Right ventricle myocardium inferior (tissue), 1 donor: ENCODE measurements at regions not wholly inside any gene's neighbourhood (a gene's known extent, or its start where the extent isn't known, plus 50 kb on each side); places are given as distances from the start of the nearest gene placed in this dataset.

Source experiments
- ATAC-seq: fragments of 200-7000 bp; cut with Tn5 transposase; one replicate; pipeline ENCODE4 v1.9.1; 2020; ENCODE audit warnings: mild to moderate bottlenecking, moderate library complexity
- DNase-seq: peaks from one replicate; pipeline ENCODE4 v3.0.0; 2021; ENCODE audit errors: missing footprints
- intact Hi-C: fragments of 100-400 bp; cut with DNase I; formaldehyde crosslinking; loops from one replicate; pipeline ENCODE4 v1.11.0; 2022
- donor health status: DM: no; HTN: yes; CAD: no; lungs with severe emphysema.

DNA sequence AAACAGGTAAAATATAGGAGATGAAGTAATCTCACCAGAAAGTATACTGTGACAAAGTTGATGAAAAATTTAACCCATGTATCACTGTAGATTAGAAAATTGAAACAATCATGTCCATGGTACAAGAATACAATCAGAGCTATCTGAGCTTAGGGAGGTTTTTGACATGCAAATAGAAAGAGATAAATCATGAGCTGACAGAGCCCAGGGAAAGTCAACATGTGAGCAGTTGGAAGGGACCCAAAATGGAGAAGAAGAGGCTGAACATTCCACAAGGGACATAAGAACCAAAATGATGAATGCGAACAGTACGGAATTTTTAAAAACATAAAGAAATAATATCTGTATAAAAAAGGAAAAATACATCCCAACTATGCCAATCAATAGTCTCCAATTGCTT, 395.4 kb upstream of the CYRIA start:
- intact Hi-C loops = no loop called here
- no peak for ATAC-seq
- no peak for DNase-seq

DNA sequence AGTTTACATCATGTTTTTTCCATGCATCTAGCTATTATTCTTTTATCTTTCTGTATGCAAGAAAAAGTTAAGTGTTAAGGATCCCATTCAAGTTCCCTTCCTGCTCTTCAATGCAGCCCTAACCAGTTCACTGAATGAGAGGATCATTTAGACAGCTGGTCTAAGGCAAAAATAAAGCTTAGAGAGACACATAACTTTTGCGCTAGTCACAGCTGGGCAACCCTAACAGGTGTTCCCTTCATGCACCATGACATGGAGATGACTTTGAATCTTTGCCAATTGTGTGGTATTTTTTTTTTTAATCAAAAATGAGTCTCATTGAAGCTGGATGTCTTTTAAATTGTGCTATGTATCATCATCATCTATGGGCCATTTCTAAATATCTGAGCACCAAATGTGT, 393.8 kb upstream of the CYRIA start:
- intact Hi-C loops = loop anchor here (1.0 kb wide), 1 partner anchor 22 kb away; no protein-coding TSS in a partner anchor
- ATAC-seq = no peak
- DNase-seq = no peak

DNA sequence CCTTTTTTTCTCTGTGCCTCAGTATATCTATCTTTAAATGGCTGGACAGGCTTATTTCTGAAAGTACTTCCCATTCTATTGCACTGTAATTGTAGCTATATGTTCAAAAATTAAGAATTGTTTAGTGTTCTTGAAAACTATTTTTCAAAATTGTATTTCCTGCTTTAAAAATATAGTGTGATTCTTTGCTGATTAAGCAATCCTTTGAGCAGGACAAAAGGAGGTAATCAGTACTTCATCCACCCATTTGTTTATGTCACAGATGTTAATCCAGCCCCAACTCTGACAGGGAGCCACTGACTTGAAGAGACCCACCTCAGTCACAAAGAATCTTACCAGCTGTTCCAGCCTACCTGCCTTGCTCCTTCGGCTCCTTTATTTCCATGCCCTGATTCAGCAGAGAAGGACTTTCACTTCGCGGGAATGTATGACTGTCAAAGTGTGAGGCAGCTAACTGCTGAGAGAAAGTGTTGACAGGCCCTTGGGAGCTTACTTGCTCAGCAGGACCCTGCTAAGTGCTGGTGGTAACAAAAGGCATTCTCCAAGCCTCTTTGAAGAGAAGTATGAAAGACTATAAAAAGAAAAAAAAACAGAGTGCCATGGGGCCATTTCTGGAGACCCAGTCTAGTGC, 393.3 kb upstream of the CYRIA start:
- no peak for DNase-seq

DNA sequence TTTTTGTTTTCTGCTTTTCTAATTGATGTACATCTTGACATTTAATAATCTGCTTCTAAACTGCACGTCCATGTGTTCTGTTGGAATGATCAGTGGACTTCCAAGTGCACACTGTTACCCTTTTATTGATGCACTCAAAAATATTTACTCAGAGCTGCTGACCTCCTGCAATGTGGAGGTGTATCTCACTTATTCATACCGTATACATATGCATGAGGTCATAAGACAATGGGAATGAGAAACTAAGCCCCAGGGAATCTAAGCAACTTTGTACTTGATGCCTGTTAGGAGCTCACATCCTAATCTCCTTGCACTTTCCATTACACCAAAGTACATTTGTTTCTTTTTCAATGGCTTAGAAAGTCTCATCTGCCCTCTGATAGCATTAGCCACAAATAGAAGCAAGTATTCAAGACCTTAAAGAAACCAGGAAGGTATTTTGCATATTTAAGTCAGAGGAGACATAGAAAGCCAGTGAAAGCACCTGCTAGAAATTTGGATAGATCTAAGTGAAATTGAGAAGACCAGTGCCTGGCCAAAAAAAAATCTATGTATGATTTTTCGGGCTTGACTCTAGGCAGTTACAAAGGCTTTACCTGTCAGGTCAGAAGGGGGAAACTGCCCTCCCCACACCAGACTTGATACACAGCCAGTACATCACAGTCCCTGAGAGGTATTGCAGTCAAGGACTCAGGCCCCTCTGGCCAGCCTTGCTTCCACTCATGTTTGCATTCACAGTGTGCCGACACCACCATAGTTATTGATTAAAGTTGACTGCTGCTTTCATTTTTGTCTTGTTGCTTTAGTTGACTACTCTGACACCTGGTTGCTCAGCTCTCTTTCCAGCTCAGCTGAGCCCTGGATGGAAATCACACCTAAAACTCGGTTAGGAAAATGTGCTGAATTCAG, 391.7 kb upstream of the CYRIA start:
- intact Hi-C loops = no loop called here
- DNase-seq (no peak), ATAC-seq (no peak)

More for the DNA sequence above, 393.3 kb upstream of the CYRIA start:
- no peak for ATAC-seq
- intact Hi-C loops = loop anchor here (1.0 kb wide), 1 partner anchor 22 kb away; no protein-coding TSS in a partner anchor

DNA sequence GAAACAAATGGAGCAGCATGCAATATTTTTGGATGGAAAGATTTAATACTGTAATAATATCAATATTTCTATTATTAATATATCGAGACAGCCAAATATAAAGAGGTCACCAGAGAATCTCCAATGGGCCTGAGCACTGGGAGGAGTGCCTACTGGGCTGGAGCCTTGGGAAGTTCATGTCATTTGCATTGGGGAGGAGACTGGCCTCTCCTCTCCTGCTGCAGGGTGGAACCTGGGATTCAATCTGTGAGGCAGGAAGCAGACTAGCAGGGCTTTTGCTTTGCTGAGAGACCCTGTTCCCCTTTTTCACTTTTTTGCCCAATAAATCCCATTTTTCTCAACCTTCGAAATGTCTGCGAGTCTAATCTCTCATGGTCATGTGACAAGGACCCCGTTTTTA, 390.6 kb upstream of the CYRIA start:
- DNase-seq = no peak
- intact Hi-C loops = no loop called here
- ATAC-seq = no peak

DNA sequence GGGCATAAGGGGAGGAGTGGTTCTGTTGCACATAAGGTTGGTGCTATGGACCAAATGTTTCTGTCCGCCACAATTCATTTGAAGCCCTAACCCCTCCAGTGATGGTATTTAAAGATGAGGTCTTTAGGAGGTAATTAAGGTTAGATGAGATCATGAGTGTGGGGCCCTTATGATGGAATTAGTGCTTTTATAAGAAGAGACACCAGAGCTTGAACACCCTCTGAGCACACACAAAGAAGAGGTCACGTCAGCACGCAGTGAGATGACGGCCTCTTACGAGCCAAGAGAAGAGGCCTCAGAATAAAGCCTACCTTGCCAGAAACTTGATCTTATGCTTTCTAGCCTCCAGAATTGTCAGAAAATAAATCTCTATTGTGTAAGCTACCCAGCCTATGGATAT, 386.4 kb upstream of the CYRIA start:
- intact Hi-C loops = no loop called here
- ATAC-seq = no peak
- DNase-seq = no peak

DNA sequence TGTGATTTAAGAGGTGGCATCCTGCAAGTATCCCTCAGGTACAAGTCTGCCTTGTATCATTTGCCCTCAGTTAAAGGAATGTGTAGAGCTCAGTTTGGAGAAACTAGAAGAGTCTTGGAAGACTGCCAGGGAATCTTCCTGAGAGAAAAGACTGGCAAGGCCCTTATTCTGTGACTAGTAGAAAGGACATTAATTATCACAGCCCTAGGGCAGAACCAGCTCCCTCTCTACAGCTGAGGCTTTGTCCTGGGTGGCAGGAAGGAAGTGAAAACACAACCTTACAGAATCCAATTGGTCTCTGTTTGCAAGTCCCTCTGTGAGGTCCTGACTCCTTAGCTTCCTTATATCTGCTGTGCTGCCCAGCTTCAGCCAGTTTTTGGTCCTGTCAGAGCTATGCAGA, 385.9 kb upstream of the CYRIA start:
- DNase-seq = no peak
- intact Hi-C loops = no loop called here
- no peak for ATAC-seq

DNA sequence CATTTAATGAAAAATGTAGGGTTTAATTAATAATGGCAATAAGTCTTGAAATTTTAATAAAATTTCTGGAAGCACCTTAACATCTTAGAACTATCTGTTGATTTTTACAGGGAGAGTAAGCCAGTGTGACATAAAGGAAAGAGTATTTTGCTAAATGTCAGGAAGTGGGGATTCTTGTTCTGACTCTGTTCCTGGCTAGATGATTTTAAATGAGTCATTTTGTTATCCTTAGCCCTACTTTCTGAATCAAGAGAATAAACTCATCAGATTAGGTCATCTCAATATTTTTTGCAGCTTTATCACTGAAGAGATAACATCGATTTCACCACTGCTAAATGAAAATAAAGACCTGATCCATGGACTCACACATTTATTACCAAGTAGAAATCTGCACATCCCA, 377.5 kb upstream of the CYRIA start:
- DNase-seq (no peak), ATAC-seq (no peak)
- intact Hi-C loops = no loop called here

DNA sequence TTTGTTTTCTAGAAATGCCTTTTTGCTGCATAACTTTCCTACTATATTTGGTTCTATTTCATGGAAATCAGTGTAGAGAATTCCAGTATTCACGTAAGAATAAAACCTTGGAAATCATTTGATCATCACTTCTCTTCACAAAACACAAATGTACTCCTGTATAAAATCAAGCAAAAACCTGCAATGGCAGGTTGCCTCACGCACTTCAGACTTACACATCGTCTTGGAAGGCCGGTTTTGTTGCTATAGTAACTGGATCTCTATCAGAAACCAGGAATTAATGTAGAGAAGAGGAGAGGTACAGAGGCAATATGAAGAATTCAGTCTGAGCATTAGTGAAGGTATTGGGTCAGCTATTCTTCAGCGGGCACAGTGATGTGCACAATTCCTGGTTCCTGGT, 370.7 kb upstream of the CYRIA start:
- DNase-seq (no peak), ATAC-seq (no peak)
- intact Hi-C loops = no loop called here

DNA sequence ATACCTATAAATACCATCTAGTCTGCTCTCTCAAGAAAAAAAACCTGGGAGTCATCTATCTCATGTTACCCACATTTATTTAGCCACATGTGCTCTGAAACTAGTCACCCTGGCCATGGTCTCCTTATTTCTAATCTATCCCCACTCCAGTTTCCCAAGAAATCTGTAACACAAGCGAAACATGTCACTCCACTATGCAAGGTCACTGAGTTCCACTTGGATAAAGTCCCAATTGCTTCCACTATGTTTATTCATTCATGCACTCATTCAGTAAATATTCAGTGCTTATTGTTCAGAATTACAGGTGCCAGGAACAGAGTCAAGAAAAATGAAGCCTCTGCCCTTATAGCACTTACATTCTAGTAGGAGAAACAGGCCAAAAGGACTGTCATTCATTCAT, 369.4 kb upstream of the CYRIA start:
- ATAC-seq (no peak), DNase-seq (no peak)
- intact Hi-C loops = no loop called here

DNA sequence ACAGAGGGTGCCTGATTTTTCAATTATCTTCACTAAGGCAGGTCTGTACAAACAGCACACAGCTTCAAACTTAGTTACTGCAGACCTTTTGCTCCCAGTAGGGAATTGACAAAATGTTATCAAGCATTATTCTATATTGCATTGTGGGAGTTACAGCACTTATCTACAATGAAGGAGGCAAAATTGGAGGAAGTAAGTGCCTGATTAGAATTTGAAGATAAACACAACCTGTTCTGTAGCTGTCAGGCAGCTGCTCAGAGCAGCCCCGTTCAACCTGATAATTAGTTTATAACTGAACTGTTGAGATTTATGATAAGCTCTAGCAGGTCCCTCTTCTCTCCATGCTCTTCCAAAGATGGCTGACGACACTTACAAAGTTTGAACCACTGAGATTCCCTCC, 364.4 kb upstream of the CYRIA start:
- intact Hi-C loops = no loop called here
- no peak for DNase-seq
- ATAC-seq = no peak

DNA sequence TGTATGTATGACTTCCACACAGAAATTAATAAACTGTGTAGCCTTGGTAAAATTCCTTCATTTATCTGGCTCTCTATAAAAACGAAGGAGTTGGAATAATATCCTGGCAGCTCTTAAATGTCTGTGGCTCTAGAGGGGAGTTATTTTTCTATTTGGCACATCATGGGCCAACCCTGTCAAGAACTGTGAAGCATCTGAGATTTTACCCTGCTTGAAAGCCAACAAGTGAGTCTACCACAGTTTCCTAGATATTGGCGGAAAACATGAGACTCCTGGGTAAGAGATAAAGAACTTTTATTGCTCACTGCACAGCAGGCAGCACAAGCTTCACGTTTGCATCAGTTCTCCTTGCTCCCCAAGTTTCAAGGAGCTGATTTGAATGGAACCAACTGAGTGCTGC, 346.7 kb upstream of the CYRIA start:
- ATAC-seq = no peak
- intact Hi-C loops = no loop called here
- DNase-seq = no peak

DNA sequence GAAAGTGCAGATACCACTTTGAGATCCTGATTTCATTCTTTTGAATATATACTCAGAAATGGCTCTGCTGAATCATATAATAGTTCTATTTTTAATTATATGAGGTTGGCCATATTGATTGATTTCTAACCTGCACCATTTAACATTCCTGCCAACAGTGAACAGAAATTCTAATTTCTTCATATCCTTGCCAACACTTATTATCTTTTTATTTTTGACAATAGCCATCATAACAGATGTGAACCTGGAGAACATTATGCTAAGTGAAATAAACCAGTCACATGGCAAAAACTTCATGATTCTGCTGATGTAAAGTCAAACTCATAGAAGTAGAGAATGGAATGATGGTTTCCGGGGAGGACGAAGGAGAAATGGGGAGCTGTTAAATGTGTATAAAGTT, 344.5 kb upstream of the CYRIA start:
- intact Hi-C loops = no loop called here
- ATAC-seq = no peak
- DNase-seq = no peak

DNA sequence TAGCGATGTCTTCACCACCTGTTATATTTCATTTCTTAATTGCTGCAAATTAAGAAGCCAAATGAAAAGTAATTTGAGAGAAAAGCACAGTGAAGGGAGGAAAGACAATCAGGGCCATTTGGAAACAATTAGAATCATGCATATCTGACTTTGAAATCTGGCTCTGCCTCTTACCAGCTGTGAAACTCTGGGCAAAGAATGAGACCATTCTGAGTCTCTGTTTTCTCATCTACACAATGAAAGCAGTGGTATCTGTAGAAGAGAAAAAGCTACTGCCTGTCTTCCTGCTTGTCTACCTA, 334.5 kb upstream of the CYRIA start:
- DNase-seq (no peak), ATAC-seq (no peak)
- intact Hi-C loops = no loop called here

DNA sequence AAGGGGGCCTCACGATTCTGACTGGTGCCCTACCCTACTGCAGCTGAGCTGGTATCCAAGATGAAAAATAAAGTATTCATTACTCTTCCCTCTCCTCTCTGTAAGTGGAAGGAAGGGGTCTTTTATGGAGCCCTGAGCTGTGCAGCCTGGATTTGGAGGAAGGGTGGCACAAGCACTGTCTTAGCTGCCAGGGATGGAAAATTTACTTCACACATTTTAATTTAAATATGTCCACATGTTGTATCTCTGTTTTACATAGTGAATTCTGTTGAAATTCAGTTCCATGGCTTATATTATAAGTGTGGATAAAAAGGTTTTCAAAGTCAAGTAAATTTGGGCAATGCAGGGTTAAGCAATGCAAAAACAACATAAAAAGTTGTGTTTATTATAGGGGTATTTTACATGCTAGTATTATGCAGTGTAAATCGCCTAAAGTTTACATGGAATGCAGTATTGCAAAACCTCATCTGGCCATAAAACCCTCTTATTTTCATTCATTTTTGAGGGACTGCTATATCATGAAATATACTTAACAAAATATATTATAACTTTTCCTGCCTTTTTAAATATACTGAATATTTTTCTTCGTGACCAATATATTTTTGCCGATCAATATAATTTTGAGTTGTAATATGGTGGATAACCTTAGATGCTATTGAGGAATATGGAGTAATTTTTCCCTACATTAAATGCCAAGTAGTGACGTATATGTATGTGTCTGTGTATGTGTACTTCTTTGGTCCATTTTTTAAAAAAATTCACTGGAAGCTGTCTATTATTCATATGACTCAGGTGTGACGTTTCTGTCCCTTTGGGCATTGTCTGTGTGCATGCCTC, 333.9 kb upstream of the CYRIA start:
- intact Hi-C loops = no loop called here
- no peak for DNase-seq
- no peak for ATAC-seq

DNA sequence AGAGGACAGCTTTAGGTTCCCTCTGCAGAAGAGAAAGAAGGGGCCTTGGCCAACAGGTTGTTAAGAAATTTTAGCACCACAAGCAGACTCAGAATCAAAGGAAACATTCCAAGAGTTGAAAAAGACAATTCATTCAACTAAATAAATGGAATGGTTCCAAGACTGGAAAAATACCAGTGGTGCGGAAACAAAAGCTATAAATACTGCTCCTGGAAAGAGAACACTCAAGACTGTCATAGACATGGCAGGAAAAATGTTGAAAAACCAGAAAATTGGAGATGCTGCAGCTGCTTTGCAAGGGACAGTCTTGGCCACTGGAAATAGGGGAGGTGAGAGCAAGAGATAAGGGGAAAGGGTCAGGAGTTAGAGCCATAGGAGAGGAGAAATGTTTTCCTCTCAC, 312.7 kb upstream of the CYRIA start:
- intact Hi-C loops = no loop called here
- no peak for DNase-seq
- ATAC-seq = no peak

DNA sequence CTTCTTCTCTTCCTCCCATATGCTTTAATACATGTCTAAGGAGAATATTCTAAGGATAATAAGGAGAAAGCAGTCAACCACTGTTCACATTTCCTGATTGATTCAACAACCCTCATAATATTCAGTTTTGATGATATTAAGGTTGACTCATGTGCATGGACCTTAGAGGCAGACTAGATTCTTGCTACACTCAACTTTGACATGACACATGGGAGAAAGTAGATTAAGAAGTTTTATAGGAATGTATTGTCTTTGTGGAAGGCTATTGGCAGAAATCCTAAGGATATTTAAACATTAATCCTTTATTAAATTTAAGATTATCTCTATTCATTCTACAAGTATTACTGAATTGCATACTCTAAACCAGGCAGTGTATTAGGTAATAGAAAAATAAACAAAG, 309.1 kb upstream of the CYRIA start:
- DNase-seq (no peak), ATAC-seq (no peak)
- intact Hi-C loops = no loop called here

DNA sequence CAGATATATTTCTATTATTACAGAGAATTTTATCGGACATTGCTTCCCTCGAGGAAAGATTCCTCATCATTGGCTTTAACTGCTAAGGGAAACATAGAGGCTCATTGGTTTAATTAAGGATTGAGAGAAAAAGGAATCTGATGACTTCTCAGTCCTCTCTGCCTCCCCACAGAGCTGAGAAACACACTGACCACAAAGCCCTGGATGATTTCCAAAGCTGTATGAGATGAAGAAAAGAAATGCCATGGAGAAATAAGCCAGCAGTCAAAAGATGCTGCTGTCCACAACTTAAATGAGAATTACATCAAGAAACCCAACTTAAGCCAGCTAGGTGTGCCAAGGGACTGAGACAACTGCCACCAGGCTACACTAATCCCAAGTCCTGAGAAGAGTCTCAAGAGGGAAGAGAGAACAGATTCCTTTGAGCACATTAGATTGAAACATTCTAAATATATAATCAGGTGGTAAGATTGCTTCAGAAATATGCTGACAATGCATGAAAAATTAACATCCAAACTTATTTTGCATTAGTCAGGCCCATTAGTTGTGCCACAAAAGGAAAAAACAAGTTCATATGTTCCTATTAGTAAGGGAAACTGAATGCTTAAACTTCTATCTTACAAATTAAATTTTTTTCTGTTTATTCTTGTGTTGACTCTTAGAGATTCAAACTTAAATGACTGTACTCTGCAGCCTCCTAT, 308.1 kb upstream of the CYRIA start:
- DNase-seq (no peak), ATAC-seq (no peak)
- intact Hi-C loops = no loop called here

DNA sequence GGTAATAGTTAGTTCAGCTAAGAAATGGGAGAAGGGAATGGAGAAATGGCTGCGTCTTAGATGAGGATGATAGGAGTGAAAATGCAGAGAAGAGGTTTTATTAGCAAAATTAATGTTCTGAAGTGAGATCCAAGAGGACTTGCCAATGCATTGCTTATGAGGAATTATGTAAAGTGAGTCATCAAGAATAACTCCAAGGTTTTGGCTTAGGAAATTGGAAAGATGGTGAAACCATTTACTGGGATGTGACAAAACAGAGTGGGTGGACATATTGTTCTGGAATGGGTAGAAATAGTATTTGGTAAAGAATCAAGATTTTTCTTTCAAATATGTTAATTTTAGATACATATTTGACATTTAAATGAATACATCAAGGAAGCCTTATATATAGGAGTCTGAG, 306.6 kb upstream of the CYRIA start:
- no peak for DNase-seq
- intact Hi-C loops = no loop called here
- no peak for ATAC-seq
